HG02623 (cell line): ENCODE measurements at regions not wholly inside any gene's neighbourhood (a gene's known extent, or its start where the extent isn't known, plus 50 kb on each side); places are given as distances from the start of the nearest gene placed in this dataset.

Source experiments
- ATAC-seq: cut with Tn5 transposase; IDR thresholded peaks from one replicate; pipeline ENCODE4 v1.9.1; 2021; ENCODE audit warnings: moderate library complexity; ENCODE audit not compliant: unreplicated experiment

- ATAC-seq = no peak
Observed at GRCh38 chr4:167469436-167469835, 235.1 kb upstream of the SPOCK3 start.

GRCh38 chr4:167475951-167476350 is 241.7 kb upstream of the SPOCK3 start:
- ATAC-seq = no peak

GRCh38 chr4:167492007-167492406 is 257.7 kb upstream of the SPOCK3 start:
- no peak for ATAC-seq

- no peak for ATAC-seq
Observed at GRCh38 chr4:167509551-167509950, 275.3 kb upstream of the SPOCK3 start.

- ATAC-seq = no peak
Observed at GRCh38 chr4:167524091-167524490, 289.8 kb upstream of the SPOCK3 start.

GRCh38 chr4:167537761-167538160 is 303.5 kb upstream of the SPOCK3 start:
- no peak for ATAC-seq

- no peak for ATAC-seq
Observed at GRCh38 chr4:167541286-167541685, 307.0 kb upstream of the SPOCK3 start.

GRCh38 chr4:167544391-167544790 is 310.1 kb upstream of the SPOCK3 start:
- ATAC-seq = no peak

GRCh38 chr4:167550021-167550420 is 315.7 kb upstream of the SPOCK3 start:
- no peak for ATAC-seq

GRCh38 chr4:167555338-167556022 is 321.2 kb upstream of the SPOCK3 start:
- peak; percentile 81 for ATAC-seq

- ATAC-seq = no peak
Observed at GRCh38 chr4:167578906-167579305, 344.6 kb upstream of the SPOCK3 start.

- no peak for ATAC-seq
Observed at GRCh38 chr4:167581449-167581965, 347.2 kb upstream of the SPOCK3 start.

- ATAC-seq = no peak
Observed at GRCh38 chr4:167587361-167587760, 353.1 kb upstream of the SPOCK3 start.

- ATAC-seq = no peak
Observed at GRCh38 chr4:167595898-167596297, 361.6 kb upstream of the SPOCK3 start.

- ATAC-seq = no peak
Observed at GRCh38 chr4:167602157-167602556, 367.9 kb upstream of the SPOCK3 start.

- ATAC-seq = no peak
Observed at GRCh38 chr4:167606551-167606950, 372.3 kb upstream of the SPOCK3 start.

- no peak for ATAC-seq
Observed at GRCh38 chr4:167613381-167613780, 379.1 kb upstream of the SPOCK3 start.

- no peak for ATAC-seq
Observed at GRCh38 chr4:167614866-167615265, 380.6 kb upstream of the SPOCK3 start.

GRCh38 chr4:167616476-167616875 is 382.2 kb upstream of the SPOCK3 start:
- ATAC-seq = no peak

- ATAC-seq = peak; percentile 98
Observed at GRCh38 chr4:167622481-167623240, 388.4 kb upstream of the SPOCK3 start.

- ATAC-seq = no peak
Observed at GRCh38 chr4:167623241-167623572, 388.9 kb upstream of the SPOCK3 start.

GRCh38 chr4:167629272-167629671 is 395.0 kb upstream of the SPOCK3 start:
- no peak for ATAC-seq
